ENCODE measurements at regions not wholly inside any gene's neighbourhood (a gene's known extent, or its start where the extent isn't known, plus 50 kb on each side); places are given as distances from the start of the nearest gene placed in this dataset.
"Not testable (repeated sequence)": the region's sequence is repeated elsewhere in the genome, so short reads cannot be mapped to it uniquely, and the experiment has no call there.

DNA sequence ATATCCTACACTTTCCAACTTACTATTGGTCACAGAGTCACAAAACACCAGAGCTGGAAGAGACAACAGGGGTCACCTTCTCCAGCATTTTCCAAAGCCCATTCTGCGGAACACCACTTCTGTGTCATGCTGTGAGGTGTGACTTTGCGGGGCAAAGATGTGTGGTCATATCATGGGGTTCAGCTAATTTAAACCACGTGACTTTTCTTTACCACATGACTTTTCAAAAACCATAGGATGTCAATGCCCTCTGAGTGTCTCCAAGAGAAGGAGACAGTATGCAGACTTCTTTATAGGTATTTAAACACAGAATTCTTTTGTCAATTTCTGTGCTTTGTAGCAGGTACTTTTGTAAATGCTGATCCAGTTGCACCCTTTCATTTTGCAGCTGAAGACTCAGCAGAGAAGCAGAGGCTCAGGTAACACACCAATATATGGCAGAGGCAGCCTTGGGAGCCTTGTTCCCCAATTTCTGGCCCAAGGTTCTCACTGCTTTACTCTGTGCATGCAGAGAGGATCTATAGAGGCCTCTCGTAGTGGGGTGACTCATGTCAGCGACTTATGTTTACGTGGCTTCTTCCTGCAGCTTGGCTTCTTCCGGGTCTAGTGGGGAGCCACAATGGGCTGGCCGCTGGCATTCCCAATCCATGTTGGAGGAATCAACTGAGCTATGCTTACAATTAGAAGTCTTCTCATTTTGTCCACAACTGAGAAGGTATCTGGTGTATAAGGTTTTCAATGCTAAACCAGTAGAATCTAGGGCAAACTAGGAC is 104.0 kb upstream of the RHOBTB1 start:
- no peak for DNase-seq (ENCODE audit: low spot score)

DNA sequence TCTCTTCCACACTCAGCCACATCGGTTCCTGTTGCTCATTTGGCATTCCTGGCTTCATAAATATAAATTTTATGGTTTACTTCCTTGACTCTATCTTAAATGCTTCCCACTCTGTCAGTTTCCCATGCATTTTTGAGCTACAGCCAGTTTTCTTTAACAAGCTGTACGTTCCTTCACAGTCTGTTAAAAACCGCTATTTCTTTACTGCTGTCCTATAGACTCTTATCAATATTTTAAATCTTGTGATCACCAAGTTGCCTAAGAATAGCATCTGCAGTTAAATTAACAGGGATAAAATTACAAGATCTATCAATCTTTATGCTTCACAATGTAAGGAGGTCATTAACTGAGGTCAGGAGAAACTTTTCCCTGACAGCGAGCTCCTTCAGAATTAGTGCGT is 103.1 kb upstream of the RHOBTB1 start:
- no peak for DNase-seq (ENCODE audit: low spot score)

DNA sequence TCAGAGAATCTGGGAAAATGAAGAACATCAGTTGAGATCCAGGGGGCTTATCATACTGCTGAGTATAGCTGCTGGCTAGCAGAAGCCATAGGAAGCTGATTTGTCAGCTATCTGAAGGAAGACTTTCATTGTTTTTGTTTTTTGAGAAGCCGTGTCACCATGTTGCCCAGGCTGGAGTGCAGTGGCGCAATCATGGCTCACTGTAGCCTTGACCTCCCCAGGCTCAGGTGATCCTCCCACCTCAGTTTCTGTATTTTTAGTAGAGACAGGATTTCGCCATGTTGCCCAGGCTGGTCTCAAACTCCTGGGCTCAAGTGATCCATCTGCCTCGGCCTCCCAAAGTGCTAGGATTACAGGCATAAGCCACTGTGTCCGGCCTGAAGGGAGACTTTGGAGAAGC is 101.5 kb upstream of the RHOBTB1 start:
- not testable (repeated sequence) for DNase-seq (ENCODE audit: low spot score)

DNA sequence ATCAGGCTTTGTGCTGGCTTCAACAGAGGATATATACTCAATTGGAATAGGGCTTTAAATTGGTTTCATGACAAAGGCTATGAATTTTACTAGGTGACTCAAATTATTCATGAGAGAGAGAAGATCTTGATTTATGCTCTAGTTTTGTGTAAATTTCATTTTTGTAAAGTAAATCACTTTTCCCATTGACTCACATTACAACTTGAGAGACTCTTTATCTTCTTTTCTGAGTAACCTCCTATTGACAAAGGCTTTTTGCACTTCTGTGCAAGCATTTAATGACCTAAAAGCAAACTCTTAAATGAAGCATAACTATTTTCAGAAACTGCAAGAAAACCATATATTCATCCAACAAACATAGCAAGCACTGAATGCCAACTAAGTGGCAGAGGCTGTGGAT is 98.5 kb upstream of the RHOBTB1 start:
- DNase-seq (ENCODE audit: low spot score) = no peak

DNA sequence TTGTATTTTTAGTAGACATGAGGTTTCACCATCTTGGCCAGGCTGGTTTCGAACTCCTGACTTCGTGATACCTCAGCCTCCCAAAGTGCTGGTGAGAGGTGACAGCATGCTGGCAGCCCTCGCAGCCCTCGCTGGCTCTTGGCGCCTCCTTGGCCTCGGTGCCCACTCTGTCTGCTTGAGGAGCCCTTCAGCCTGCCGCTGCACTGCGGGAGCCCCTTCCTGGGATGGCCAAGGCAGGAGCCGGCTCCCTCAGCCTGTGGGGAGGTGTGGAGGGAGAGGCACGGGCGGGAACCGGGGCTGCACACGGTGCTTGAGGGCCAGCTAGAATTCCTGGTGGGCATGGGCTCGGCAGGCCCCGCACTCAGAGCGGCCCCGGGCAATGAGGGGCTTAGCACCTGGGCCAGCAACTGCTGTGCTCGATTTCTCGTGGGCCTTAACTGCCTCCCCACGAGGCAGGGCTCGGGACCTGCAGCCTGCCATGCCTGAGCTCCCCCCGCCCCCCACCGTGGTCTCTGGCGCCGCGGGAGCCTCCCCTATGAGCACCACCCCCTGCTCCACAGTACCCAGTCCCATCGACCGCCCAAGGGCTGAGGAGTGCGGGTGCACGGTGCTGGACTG is 96.5 kb upstream of the RHOBTB1 start:
- no peak for DNase-seq (ENCODE audit: low spot score)

DNA sequence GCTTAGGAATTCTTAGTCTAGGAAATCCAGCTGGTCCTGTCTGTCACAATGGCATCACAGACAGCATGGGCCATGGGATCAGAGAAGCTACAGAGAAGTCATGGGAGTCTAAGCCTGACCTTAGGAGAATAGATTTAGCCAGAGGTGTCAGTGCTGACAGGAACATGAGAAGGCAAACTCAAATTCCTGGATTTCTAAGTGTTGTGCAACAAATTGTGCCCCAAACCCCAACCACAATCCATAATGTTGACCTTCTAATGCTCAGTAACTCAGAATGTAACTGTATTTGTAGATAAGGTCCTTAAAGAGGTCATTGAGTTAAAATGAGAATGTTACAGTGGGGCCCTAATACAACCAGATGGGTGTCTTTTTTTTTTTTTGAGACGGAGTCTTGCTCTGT is 95.9 kb upstream of the RHOBTB1 start:
- no peak for DNase-seq (ENCODE audit: low spot score)

DNA sequence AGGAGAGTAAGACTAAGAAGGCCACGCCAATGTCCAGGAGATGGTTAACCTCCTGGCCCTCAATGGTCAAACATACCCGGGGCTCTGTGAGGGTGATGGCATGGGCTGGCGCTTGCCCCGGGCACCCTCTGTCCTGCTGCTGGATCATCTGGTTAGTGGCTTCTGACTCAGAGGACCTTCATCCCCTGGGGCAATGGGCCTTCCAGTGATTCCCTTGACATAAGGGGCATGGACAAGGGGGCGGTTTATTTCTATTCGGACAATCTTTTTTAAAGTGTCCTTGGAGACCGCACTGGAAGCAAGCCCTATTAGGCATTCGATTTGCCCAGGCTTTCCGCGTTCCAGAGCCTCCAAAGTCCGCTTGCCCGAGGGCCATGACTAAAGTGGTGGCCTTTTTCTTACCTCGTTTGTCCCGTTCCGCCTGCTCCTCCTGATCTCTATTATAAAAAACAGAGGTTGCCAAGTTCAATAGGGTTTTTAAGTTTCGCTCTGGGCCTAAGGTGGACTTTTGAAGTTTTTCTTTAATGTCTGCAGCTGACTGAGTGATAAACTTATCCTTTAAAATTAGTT is 93.4 kb upstream of the RHOBTB1 start:
- DNase-seq (ENCODE audit: low spot score) = not testable (repeated sequence)

DNA sequence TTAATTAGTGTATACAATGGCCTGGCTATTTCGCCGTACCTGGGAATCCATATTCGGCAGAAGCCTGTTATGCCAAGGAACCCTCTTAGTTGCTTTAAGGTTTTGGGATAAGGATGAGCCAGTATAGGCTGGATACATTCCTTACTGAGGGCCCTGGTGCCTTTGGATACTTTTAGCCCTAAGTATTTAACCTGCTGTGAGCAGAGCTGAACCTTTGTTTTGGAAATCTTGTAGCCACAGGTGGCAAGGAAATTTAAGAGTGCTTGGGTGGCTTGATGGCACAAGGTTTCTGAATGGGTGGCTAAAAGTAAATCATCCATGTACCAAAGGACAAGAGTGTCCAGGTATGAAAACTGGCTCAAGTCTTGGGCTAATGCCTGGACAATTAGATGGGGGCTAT is 92.2 kb upstream of the RHOBTB1 start:
- DNase-seq (ENCODE audit: low spot score) = not testable (repeated sequence)

DNA sequence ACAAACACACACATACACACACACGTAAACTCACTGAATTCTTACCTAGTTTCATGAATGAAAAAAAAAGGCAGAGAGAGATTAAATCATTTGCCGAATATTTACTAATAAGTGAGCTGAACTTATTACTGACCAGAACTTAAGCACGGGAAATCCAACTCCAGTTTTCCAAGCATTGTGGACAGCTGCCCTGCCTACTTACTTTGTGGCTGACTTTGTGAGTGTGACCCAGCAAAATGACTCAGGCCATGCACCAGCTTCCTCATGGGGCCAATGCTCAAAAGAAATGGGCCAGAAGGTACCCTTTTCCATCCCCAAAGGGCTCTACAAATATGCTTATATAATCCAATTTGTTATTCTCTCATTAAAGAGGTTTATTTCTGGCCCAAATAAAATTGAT is 87.4 kb upstream of the RHOBTB1 start:
- no peak for DNase-seq (ENCODE audit: low spot score)

DNA sequence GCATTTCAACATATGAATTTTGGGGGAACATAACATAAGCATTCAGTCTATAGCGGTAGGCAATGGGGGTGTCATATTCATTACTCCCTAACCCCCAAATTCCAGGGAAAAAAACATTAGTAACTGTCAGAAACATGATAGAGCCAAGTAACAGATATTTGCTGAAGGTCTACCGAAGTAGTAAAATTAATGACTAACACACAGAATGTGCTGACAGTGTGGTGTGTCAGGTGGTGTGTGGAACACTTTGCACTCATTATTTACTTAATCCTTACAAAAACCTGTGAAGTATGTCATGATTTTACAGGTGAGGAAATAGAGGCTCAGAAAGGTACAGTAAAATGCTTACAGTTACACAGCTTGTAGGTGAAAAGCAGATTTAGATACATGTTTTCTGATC is 85.4 kb upstream of the RHOBTB1 start:
- no peak for DNase-seq (ENCODE audit: low spot score)

DNA sequence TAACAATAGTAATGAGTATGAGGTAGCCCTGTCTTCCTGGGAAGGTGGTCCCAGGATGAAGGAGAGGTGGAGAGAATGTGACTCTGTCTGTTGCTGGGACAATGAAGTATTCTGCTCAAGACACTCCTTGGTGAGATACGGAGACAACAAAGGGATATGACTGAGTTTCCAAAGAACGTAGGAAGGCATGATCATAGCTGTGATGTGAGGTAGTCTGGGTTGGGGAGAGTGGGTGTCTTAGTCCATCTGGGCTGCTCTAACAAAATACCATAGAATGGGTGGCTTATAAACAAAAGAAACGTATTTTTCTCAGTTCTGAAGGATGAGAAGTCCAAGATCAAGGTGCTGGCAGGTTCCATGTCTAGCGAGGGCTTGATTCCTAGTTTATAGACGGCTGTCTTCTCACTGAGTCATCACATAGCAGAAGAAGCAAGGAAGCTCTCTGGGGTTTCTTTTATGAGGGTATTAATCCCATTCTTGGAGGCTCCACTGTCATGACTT is 84.9 kb upstream of the RHOBTB1 start:
- DNase-seq (ENCODE audit: low spot score) = no peak

DNA sequence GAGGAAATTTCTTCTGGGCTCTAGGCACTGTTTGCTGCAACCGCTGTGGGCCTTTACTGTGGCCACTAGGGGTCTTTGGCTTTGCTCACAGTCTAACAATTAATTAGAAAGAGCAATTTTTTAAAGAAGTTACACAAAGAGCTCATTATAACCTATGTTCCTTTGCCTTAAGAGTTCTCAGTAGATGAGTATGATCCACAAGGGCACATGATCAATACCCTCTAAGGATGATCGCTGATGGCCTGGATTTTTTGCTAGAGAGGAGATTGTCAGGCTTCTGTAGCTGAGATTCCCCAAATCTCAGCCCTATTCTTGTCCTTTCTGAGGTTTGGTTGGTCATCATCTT is 80.8 kb upstream of the RHOBTB1 start:
- DNase-seq (ENCODE audit: low spot score) = no peak

DNA sequence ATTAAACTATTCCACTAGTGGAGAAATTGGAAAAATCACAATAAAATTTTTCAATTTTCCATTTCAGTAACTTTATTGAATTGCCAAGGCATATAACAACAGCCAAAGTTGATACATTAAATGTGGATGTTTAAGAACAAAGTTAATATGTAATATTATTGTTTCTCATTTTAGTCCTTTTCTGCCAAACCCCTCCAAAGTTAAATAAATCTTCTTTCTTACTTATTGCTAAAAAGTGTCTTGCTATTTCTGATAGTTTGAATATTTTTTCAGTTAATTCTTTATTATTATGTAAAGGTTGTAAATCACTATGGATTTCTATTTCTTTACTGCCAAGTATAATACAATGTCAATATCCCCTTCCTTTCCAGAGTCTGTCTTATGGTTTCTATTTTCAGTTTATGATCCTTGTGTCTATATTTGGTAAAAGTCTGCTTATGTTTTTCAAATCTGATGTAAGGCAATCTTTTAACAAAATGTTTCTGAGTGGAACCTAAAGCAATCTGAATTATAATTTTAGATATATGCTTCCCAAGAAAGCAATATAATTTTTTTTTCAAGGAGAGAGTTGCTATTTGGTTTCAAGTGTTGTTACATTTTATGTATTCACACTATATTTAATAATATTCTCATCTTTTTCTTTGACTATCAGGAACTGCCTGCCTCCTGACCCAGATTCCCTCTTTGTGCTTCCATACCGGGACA is 80.3 kb upstream of the RHOBTB1 start:
- DNase-seq (ENCODE audit: low spot score) = no peak

DNA sequence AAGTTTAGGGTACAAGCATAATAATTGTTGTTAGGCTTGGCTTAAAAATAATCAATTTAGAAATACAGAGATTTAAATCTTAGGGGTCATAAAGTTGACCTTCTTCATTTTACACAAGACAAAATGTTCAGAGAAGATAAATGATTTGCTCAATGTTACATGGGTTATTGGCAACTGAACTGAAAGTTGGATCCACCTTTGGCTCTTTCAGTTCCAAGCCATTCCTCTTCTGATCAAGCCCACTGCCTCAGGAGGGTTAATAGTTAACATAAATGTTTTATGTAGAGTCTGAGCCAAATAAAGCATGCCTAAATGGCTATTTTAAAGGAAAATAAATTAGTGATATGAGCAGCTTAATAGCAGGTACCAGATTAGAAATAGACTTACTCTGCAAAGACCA is 79.1 kb upstream of the RHOBTB1 start:
- DNase-seq (ENCODE audit: low spot score) = no peak

DNA sequence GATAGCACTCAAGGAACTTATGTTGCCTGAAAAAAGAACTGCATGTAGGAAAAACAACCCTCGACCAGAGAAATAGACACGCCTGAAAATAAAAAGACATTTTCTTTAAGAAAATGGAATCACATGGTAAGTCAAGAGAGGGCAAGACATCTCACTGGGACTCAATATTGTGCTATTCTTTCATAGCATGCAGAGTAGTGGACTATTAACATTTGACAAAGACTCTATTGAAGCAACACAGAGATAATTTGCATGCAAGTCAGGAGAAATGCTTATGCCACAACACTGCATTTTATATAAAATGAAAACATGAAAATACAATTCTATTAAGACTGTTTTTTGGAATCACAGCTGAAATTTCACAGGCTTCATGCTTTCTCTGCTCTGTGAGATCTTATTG is 77.9 kb upstream of the RHOBTB1 start:
- no peak for DNase-seq (ENCODE audit: low spot score)

DNA sequence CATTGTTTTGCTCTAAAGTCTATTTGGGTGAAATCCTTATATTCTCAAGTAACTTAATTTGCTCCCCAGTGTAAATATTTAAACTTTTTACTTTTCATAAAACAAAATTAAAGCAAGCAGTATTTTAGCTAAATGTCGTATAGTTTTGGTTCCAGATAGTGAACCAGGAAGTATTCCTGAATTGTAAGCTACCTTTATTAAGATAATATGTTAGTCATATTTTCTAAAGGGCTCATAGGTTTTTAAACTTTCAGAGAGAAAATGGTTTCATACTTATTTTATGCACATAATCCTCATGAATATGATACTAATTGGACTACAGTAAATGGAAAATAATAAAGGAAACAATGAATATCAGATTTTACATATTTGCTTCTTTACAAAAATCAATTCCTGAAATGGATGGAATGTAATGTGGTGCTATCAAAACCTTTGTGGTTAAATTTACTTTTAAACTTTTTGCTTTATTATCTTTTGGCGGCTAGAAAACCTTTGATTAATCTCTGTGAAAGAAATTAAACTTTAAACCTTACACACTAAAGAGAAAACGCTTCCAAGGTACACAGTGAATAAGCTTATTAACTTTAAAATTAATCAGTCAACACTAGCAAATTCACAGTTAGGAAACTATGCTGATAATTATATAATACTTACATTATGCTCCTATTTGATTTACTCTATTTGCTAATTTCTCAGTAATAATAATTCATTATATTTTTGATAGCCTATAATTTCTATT is 76.6 kb upstream of the RHOBTB1 start:
- no peak for DNase-seq (ENCODE audit: low spot score)

DNA sequence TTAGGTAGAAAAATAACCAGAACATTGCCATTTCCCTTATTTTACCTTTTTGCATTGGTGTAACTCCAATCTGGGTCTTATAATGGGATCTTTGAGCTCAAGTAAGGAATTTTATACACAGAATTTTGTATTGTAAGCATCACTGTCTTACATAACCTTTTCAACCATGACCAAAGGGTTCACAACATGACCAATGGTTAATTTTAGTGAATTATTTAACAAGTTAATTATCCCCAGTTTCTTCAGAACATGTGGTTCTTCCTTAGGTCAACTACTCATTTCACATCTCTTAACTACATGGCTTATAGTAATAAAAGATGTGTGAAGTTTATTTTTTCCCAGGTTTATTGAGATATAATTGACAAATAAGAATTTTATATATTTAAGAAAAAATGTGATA is 74.2 kb upstream of the RHOBTB1 start:
- no peak for DNase-seq (ENCODE audit: low spot score)

DNA sequence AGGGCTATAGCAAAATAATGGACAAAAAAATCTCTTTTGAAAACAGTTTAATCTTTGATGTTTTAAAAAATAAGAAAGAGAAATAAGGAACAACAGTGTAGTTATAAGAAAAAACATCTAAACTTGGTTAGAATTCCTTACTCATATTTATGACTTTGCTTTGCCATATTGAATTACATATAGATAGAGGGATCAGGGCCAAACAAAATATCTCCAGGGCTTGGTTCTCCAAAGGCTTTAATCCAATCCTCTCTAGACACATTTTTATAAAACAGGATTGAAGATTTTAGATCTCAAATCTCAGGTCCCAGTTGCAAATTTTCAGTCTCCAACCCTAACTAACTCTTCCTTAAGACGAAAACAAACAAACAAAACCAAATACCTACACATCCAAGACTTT is 72.6 kb upstream of the RHOBTB1 start:
- no peak for DNase-seq (ENCODE audit: low spot score)

DNA sequence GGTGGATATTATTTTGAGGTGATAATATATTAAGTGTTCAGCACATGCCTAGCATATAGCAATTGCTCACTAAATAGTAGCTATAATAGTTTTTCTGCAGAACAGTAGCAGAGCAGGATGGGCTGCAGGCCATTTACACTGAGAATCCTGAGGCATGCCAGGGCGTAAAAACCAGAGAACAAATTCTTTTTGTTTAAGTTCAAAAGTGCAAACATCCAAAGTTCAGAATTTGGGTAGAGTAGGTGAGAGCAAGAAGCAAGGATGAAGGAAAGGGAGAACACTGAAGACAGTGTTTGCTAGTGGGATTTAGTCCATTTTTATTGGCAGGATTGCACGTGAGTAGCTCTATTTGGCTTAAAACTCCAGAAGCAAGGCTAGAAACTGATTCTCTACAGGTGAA is 72.0 kb upstream of the RHOBTB1 start:
- DNase-seq (ENCODE audit: low spot score) = no peak

DNA sequence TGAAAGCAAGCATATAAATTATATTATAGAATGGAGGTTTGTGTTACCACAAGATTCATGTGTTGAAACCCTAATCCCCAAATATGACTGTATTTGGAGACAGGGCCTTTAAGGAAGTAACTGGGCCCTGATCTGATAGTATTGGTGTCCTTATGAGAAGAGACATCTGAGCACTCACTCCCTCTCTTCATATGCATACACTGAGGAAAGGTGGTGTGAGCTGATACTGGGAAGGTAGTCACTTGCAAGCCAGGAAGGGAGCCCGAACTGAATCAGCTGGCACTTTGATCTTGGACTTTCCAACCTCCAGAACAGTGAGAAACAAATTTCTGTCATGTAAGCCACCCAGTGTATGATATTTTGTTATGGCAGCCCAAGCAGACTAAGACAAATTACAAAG is 66.9 kb upstream of the RHOBTB1 start:
- no peak for DNase-seq (ENCODE audit: low spot score)

DNA sequence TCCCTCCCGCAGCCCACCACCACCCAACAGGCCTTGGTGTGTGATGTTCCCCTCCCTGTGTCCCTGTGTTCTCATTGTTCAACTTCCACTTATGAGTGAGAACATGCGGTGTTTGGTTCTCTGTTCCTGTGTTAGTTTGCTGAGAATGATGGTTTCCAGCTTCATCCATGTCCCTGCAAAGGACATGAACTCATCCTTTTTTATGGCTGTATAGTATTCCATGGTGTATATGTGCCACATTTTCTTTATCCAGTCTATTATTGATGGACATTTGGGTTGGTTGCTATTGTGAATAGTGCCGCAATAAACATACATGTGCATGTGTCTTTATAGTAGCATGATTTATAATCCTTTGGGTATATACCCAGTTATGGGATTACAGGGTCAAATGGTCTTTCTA is 59.1 kb upstream of the RHOBTB1 start:
- DNase-seq (ENCODE audit: low spot score) = not testable (repeated sequence)

DNA sequence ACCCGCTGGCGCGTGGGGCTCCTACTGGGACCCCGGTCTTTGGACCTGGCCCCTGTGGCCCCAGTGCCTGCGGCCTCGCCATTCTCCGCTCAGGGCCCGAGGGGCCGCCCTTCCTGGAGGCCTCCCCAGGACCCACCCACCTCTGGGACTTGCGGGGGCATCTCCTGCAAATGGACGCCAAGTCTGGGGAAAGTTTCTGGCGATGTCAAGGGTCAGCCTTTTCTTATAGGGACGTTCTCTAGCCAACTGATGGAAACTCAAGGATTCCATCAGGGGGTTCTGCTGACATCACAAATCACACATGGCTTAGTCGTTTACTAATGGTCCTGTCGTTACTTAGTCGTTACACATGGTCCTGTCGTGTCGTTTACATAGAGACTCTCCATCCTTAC is 57.7 kb upstream of the RHOBTB1 start:
- no peak for DNase-seq (ENCODE audit: low spot score)
